ENCODE measurements at regions not wholly inside any gene's neighbourhood (a gene's known extent, or its start where the extent isn't known, plus 50 kb on each side); places are given as distances from the start of the nearest gene placed in this dataset.

- no peak for TF ChIP-seq CTCF (conservative IDR thresholded peaks at IDR 0.05 in 1 of 2, IDR thresholded peaks at IDR 0.05 in 1 of 2; ENCODE audit: low read depth in 1 of 2, low read length in 2 of 2)
- TF ChIP-seq EZH2 (IDR thresholded peaks at IDR 0.05; ENCODE audit: low read length, missing control alignments), result no peak
Observed at GRCh38 chr6:14509120-14509519, 391.5 kb downstream of the CD83 start.
